ENCODE measurements at regions not wholly inside any gene's neighbourhood (a gene's known extent, or its start where the extent isn't known, plus 50 kb on each side); places are given as distances from the start of the nearest gene placed in this dataset.

GRCh38 chr20:51135926-51136715 lies 113.2 kb upstream of the KCNG1 start:
- no peak for TF ChIP-seq CTCF (conservative IDR thresholded peaks at IDR 0.05 in 1 of 2, IDR thresholded peaks at IDR 0.05 in 1 of 2; ENCODE audit: extremely low read depth in 1 of 2, insufficient read depth in 1 of 2, low read depth in 1 of 2, low read length in 2 of 2)
- TF ChIP-seq EZH2 (IDR thresholded peaks at IDR 0.05; ENCODE audit: borderline replicate concordance, low read length) = no peak

All from mammary epithelial cell (primary cell).